HEK293T (cell line): ENCODE measurements at regions not wholly inside any gene's neighbourhood (a gene's known extent, or its start where the extent isn't known, plus 50 kb on each side); places are given as distances from the start of the nearest gene placed in this dataset.
A peak's percentile ranks its signal among the peaks of the same experiment; 100 is the strongest.

Experiments
- CTCF ChIA-PET: fragments of 350-600 bp; formaldehyde crosslinking; extraction: SDS; loops from one replicate; lab custom pipeline; 2021; ENCODE audit warnings: antibody characterized with exemption, inconsistent platforms; lab: Yijun Ruan, JAX
- POLR2A ChIA-PET: fragments of 350-600 bp; formaldehyde crosslinking; extraction: SDS; loops from one replicate; lab custom pipeline; 2020; ENCODE audit warnings: antibody characterized with exemption, inconsistent platforms; lab: Yijun Ruan, JAX
- DNase-seq: peaks from one replicate; pipeline ENCODE4 v3.0.0; 2012; ENCODE audit warnings: mixed read lengths; ENCODE audit errors: extremely low spot score
- ARNT ChIP-seq: fragments of 450-650 bp; IDR thresholded peaks from 2 replicates; pipeline ENCODE4 v1.6.1; 2017; ENCODE audit warnings: mild to moderate bottlenecking
- BHLHE40 ChIP-seq: fragments of 450-650 bp; IDR thresholded peaks from 2 replicates; pipeline ENCODE4 v1.6.1; 2016; ENCODE audit warnings: mild to moderate bottlenecking, moderate library complexity, borderline replicate concordance
- CTBP1 ChIP-seq: fragments of 450-650 bp; IDR thresholded peaks from 2 replicates; pipeline ENCODE4 v1.6.1; 2016; ENCODE audit warnings: borderline replicate concordance
- ELF4 ChIP-seq: fragments of 450-650 bp; IDR thresholded peaks from 2 replicates; pipeline ENCODE4 v1.6.1; 2017; ENCODE audit warnings: antibody characterized with exemption
- FOXA1 ChIP-seq: fragments of 450-650 bp; IDR thresholded peaks from 2 replicates; pipeline ENCODE4 v1.6.1; 2016; ENCODE audit warnings: mild to moderate bottlenecking
- FOXK2 ChIP-seq: fragments of 450-650 bp; IDR thresholded peaks from 2 replicates; pipeline ENCODE4 v1.6.1; 2016; ENCODE audit warnings: mild to moderate bottlenecking
- FOXM1 ChIP-seq: fragments of 450-650 bp; IDR thresholded peaks from 2 replicates; pipeline ENCODE4 v1.6.1; 2017; ENCODE audit warnings: mild to moderate bottlenecking, borderline replicate concordance
- HDGF ChIP-seq: fragments of 450-650 bp; IDR thresholded peaks from 2 replicates; pipeline ENCODE4 v1.6.1; 2017; ENCODE audit warnings: antibody characterized with exemption, borderline replicate concordance
- L3MBTL2 ChIP-seq: fragments of 450-650 bp; conservative IDR thresholded peaks from 2 replicates; pipeline ENCODE4 v1.6.1; 2016; ENCODE audit warnings: mild to moderate bottlenecking
- LEF1 ChIP-seq: fragments of 450-650 bp; IDR thresholded peaks from 2 replicates; pipeline ENCODE4 v1.6.1; 2017; ENCODE audit warnings: mild to moderate bottlenecking, borderline replicate concordance
- NFRKB ChIP-seq: fragments of 450-650 bp; IDR thresholded peaks from 2 replicates; pipeline ENCODE4 v1.6.1; 2016; ENCODE audit warnings: mild to moderate bottlenecking, moderate library complexity
- PKNOX1 ChIP-seq: fragments of 450-650 bp; IDR thresholded peaks from 2 replicates; pipeline ENCODE4 v1.6.1; 2016
- SP1 ChIP-seq: fragments of 450-650 bp; IDR thresholded peaks from 2 replicates; pipeline ENCODE4 v1.6.1; 2017
- SUZ12 ChIP-seq: fragments of 450-650 bp; IDR thresholded peaks from 2 replicates; pipeline ENCODE4 v1.6.1; 2016; ENCODE audit warnings: mild to moderate bottlenecking
- TARDBP ChIP-seq: fragments of 450-650 bp; IDR thresholded peaks from 2 replicates; pipeline ENCODE4 v1.6.1; 2016
- ZNF384 ChIP-seq: fragments of 450-650 bp; IDR thresholded peaks from 2 replicates; pipeline ENCODE4 v1.6.1; 2016

GRCh38 chr6:140992678-140993077 lies 1140.0 kb upstream of the GJE1 start:
- TF ChIP-seq CTBP1, result no peak
- TF ChIP-seq NFRKB, result no peak
- TF ChIP-seq ARNT, result no peak
- TF ChIP-seq ELF4, result no peak
- no peak for TF ChIP-seq FOXM1
- no peak for TF ChIP-seq SP1
- TF ChIP-seq BHLHE40, result no peak
- no peak for TF ChIP-seq L3MBTL2
- TF ChIP-seq FOXA1, result no peak
- TF ChIP-seq FOXK2, result no peak
- TF ChIP-seq SUZ12, result no peak
- CTCF ChIA-PET, result no interaction called here

GRCh38 chr6:140988780-140989179 lies 1143.9 kb upstream of the GJE1 start:
- TF ChIP-seq FOXM1 (no peak), PKNOX1 (peak; percentile 86), SP1 (no peak)
- no peak for DNase-seq
- CTCF ChIA-PET, result interaction anchor here (0.7 kb wide), 1 partner anchor 10 kb away, joined by 3 read pairs; no protein-coding TSS in a partner anchor
- POLR2A ChIA-PET, result no interaction called here

More at GRCh38 chr6:140992678-140993077, 1140.0 kb upstream of the GJE1 start:
- no peak for DNase-seq
- POLR2A ChIA-PET, result no interaction called here

- TF ChIP-seq ARNT (no peak), L3MBTL2 (no peak), FOXK2 (no peak), ELF4 (no peak), NFRKB (no peak), FOXM1 (no peak), ZNF384 (no peak)
- CTCF ChIA-PET, result no interaction called here
- no peak for DNase-seq
- POLR2A ChIA-PET, result no interaction called here
Observed at GRCh38 chr6:140987364-140988155, 1145.2 kb upstream of the GJE1 start.

GRCh38 chr6:140985679-140986275 lies 1146.9 kb upstream of the GJE1 start:
- no peak for TF ChIP-seq SP1
- no peak for TF ChIP-seq L3MBTL2
- TF ChIP-seq BHLHE40, result no peak
- no peak for TF ChIP-seq FOXM1
- no peak for TF ChIP-seq ZNF384
- no peak for TF ChIP-seq FOXA1
- no peak for TF ChIP-seq PKNOX1
- no peak for TF ChIP-seq SUZ12
- ChIA-PET POLR2A (no interaction called here), CTCF (no interaction called here)
- DNase-seq, result no peak

- CTCF ChIA-PET, result no interaction called here
- TF ChIP-seq ZNF384 (no peak), NFRKB (no peak), PKNOX1 (no peak), BHLHE40 (no peak), FOXK2 (no peak), TARDBP (no peak), LEF1 (no peak), SP1 (no peak), HDGF (no peak), ELF4 (no peak), SUZ12 (no peak), FOXM1 (no peak), FOXA1 (no peak), CTBP1 (no peak), L3MBTL2 (no peak), ARNT (no peak)
- POLR2A ChIA-PET, result no interaction called here
- no peak for DNase-seq
Observed at GRCh38 chr6:140980265-140980887, 1152.3 kb upstream of the GJE1 start.

GRCh38 chr6:140979642-140980091 lies 1153.1 kb upstream of the GJE1 start:
- CTCF ChIA-PET, result interaction anchor here (0.5 kb wide), 1 partner anchor 168 kb away, joined by 3 read pairs; no protein-coding TSS in a partner anchor
- POLR2A ChIA-PET, result no interaction called here
- DNase-seq, result no peak
- no peak for TF ChIP-seq SP1
- TF ChIP-seq LEF1, result no peak
- no peak for TF ChIP-seq FOXA1
